ENCODE measurements at regions not wholly inside any gene's neighbourhood (a gene's known extent, or its start where the extent isn't known, plus 50 kb on each side); places are given as distances from the start of the nearest gene placed in this dataset.

DNA sequence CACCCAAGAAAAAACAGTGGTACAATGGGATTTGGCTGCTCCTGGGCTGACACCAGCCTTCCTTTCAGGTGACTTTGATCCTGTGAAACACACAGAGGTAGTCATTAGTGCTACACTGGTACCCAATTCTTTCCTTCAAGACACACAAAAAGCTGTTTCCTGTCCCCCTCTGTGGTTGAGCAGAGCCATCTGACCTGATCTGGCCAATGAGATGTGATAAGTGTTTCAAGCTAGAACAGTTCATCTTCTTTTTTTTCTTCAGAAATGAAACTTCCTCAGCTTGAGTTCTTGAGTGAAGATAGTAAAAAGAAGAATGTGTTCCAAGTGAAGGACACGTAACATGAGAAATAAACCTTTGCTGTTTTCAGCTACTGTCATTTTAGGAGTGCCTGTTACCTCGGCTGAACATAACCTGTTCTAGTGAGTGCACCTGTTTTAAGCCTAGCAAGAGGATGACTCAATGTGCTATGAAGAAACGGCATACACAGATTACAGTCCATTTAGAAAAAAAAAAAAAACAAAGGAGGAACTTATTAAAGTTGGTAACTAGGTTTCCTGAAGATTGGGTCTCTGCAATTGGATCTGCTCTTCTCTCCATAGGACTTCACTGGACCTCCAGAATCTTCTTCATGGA is 287.8 kb downstream of the GAS1 start:
- Histone ChIP-seq H3K4me3 (ENCODE audit: low read length) (no peak overlapping the region), H3K27me3 (ENCODE audit: insufficient read depth, low read length) (no peaks in the 10 kb centered on the region), H2AFZ (ENCODE audit: low read depth, low read length) (no peak overlapping the region), H3K9me3 (ENCODE audit: low read length) (no peaks in the 10 kb centered on the region), H3K4me1 (ENCODE audit: insufficient read depth, low read length) (no peaks in the 10 kb centered on the region), H3K36me3 (ENCODE audit: insufficient read depth, low read length) (no peaks in the 10 kb centered on the region)

DNA sequence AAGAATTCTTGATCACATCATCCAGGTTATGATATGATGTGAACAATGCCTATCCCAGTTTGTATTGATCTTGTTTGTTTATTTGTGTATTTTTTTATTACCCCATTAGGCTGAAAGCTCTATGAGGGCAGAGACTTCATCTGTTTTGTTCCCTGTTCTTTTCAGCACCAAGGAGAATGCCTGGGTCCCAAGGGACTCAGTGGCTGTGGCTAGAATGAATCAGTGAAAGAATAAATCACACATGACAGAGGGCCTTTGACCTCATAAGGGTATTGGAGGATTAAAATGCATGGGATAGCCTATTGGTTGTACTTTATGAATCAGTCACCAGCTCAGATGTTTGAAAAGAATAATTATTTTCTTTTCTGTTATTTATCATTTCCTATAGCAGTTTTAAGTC is 292.2 kb downstream of the GAS1 start:
- no peak overlapping the region for H2AFZ ChIP-seq (ENCODE audit: low read depth, low read length)
- no peaks in the 10 kb centered on the region for H3K36me3 ChIP-seq (ENCODE audit: insufficient read depth, low read length)
- no peaks in the 10 kb centered on the region for H3K4me1 ChIP-seq (ENCODE audit: insufficient read depth, low read length)
- H3K27me3 ChIP-seq (ENCODE audit: insufficient read depth, low read length): no peaks in the 10 kb centered on the region
- no peaks in the 10 kb centered on the region for H3K9me3 ChIP-seq (ENCODE audit: low read length)
- no peak overlapping the region for H3K4me3 ChIP-seq (ENCODE audit: low read length)

DNA sequence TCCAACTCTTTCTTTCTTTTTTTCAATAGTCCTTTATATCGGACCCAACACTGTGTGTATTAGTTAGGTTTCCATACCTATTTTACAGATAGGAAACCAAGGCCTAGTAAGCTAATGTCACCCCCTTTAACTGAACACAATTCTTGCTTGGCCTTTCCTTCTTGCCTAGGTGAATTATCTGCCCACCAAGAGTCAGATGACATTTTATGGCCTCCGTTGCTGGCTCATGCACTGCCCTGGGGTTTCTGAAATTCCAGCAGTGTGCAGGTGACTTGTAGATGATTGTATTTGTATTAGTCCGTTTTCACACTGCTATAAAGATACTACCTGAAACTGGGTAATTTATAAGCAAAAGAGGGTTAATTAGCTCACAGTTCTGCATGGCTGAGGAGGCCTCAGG is 293.8 kb downstream of the GAS1 start:
- Histone ChIP-seq H3K9me3 (ENCODE audit: low read length) (no peaks in the 10 kb centered on the region), H3K36me3 (ENCODE audit: insufficient read depth, low read length) (no peaks in the 10 kb centered on the region), H3K4me1 (ENCODE audit: insufficient read depth, low read length) (no peaks in the 10 kb centered on the region), H2AFZ (ENCODE audit: low read depth, low read length) (no peak overlapping the region), H3K4me3 (ENCODE audit: low read length) (no peak overlapping the region), H3K27me3 (ENCODE audit: insufficient read depth, low read length) (no peaks in the 10 kb centered on the region)

DNA sequence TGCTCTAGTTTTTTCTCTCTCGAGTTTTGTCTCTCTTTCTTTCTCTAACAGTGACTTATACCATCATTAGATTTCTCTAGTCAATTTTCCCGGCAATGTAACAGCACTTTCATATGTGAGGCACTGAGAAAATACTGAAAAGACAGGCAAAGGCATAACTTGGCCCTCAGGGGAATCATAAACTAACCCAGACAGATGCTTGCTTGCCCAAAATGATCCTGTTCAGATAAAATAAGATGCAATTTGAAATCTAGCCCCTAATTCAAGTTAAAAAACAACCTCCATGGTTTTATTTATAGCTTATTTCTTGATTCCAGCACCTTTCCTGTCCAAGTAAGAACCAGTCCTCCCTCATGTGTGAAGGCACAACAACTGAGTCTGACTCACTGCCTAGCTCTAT is 294.6 kb downstream of the GAS1 start:
- Histone ChIP-seq H2AFZ (ENCODE audit: low read depth, low read length) (no peak overlapping the region), H3K36me3 (ENCODE audit: insufficient read depth, low read length) (no peaks in the 10 kb centered on the region), H3K9me3 (ENCODE audit: low read length) (no peaks in the 10 kb centered on the region), H3K4me1 (ENCODE audit: insufficient read depth, low read length) (no peaks in the 10 kb centered on the region), H3K27me3 (ENCODE audit: insufficient read depth, low read length) (no peaks in the 10 kb centered on the region), H3K4me3 (ENCODE audit: low read length) (no peak overlapping the region)

DNA sequence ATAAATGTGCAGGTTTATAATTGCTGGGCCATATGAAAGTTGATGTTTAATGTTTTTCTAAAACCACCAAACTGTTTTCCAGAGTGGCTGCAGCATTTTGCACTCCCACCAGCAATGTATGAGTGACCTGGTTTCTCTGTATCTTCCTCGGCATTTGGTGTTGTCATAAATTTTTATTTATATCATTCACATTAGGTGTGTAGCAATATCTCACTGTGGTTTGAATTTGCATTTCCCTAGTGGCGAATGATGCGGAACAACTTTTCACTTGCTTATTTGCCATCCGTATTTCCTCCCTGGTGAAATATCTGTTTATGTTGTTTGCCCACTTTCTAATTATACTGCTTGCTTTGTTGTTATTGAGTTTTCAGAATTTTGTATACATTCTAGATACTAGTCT is 295.7 kb upstream of the TUT7 start:
- H3K9me3 ChIP-seq (ENCODE audit: low read length): no peaks in the 10 kb centered on the region
- H3K4me1 ChIP-seq (ENCODE audit: insufficient read depth, low read length): no peaks in the 10 kb centered on the region
- no peaks in the 10 kb centered on the region for H3K36me3 ChIP-seq (ENCODE audit: insufficient read depth, low read length)
- H3K4me3 ChIP-seq (ENCODE audit: low read length): no peak overlapping the region
- no peaks in the 10 kb centered on the region for H3K27me3 ChIP-seq (ENCODE audit: insufficient read depth, low read length)
- H2AFZ ChIP-seq (ENCODE audit: low read depth, low read length): no peak overlapping the region

DNA sequence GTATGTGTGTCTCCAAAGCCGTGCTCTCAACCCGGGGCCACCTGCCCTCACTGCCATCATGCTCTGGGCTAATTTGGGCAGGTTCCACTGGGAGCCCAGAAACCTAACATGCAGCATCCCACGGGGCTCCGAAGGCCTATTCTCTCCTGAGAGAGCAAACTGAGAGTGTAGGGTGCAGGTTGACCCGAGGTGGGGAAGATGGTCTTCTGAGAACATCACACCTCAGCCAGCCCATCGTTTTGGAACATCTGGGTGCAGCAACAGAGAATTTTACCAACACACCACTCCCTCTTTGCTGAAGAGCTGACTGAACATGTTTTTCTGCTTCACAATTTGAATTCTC is 294.6 kb upstream of the TUT7 start:
- no peak overlapping the region for H3K4me3 ChIP-seq (ENCODE audit: low read length)
- no peaks in the 10 kb centered on the region for H3K27me3 ChIP-seq (ENCODE audit: insufficient read depth, low read length)
- no peak overlapping the region for H2AFZ ChIP-seq (ENCODE audit: low read depth, low read length)
- H3K9me3 ChIP-seq (ENCODE audit: low read length): no peaks in the 10 kb centered on the region
- H3K36me3 ChIP-seq (ENCODE audit: insufficient read depth, low read length): no peaks in the 10 kb centered on the region
- H3K4me1 ChIP-seq (ENCODE audit: insufficient read depth, low read length): no peaks in the 10 kb centered on the region

DNA sequence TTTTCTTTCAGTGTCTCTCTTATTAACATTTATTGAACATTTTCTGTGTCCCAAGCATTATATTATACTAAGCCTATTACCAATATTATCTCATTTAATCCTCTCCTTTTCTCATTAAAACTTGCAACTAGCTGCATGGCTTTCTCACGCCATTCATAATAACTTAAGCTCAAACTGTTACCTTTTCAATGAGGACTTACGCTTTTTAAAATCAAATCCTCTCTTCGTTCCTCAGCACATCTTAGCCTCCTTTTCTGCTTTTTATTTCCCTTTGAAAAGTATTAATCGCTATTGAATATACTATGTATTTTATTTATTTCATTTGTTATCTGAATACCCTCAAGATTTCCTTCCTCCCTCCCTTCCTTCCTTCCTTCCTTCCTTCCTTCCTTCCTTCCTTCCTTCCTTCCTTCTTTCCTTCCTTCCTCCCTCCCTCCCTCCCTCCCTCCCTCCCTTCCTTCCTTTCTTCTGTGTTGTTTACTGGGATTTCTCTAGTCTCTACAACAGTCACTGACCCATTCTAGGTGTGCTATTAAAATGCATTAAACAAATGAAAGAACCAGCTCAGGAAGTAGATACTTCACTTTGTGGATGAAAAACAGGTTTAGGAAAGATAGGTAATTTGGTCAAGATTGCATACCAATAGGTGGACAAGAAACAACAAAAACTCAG is 294.1 kb upstream of the TUT7 start:
- H2AFZ ChIP-seq (ENCODE audit: low read depth, low read length): no peak overlapping the region
- no peaks in the 10 kb centered on the region for H3K4me1 ChIP-seq (ENCODE audit: insufficient read depth, low read length)
- no peaks in the 10 kb centered on the region for H3K9me3 ChIP-seq (ENCODE audit: low read length)
- no peaks in the 10 kb centered on the region for H3K36me3 ChIP-seq (ENCODE audit: insufficient read depth, low read length)
- no peak overlapping the region for H3K4me3 ChIP-seq (ENCODE audit: low read length)
- H3K27me3 ChIP-seq (ENCODE audit: insufficient read depth, low read length): no peaks in the 10 kb centered on the region

DNA sequence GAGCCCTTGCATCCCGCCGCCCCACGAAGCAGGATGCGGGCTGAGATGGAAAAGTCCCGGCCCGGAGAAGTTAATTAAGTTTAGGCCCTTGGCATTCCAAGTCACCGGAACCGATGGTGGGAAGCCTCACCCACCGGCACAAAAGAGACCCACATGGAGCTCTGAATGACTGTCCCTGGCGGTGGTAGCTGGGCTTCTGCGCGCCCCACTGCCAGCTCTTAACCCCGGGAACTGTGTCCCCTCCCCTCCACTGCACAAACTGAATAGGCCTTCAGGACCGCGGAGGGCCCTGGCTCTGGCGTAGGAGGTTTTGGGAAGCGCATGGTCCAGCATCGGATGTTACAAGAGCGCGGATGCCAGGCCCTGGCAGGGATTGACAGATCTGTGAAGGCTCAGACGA is 291.1 kb upstream of the TUT7 start:
- no peaks in the 10 kb centered on the region for H3K36me3 ChIP-seq (ENCODE audit: insufficient read depth, low read length)
- H3K9me3 ChIP-seq (ENCODE audit: low read length): no peaks in the 10 kb centered on the region
- no peak overlapping the region for H3K4me3 ChIP-seq (ENCODE audit: low read length)
- H3K27me3 ChIP-seq (ENCODE audit: insufficient read depth, low read length): no peaks in the 10 kb centered on the region
- H2AFZ ChIP-seq (ENCODE audit: low read depth, low read length): no peak overlapping the region
- no peaks in the 10 kb centered on the region for H3K4me1 ChIP-seq (ENCODE audit: insufficient read depth, low read length)

DNA sequence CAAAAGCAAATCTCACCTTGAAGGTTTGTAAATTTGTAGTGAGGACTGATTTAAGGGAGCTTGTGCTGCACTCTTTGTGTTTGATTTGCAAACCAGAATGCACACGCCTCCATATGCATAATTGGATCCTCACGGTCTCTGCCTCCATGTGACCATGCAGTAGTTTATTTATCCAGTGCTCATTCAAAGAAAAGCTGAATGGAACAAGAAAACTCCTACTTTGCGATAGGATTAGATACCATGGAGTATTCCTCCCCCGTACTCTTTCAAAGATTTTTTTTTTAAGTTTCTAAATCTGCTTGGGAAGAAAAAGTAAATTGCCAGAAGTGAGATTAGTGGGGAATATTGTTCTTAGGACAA is 290.4 kb upstream of the TUT7 start:
- H3K4me3 ChIP-seq (ENCODE audit: low read length): no peak overlapping the region
- H3K27me3 ChIP-seq (ENCODE audit: insufficient read depth, low read length): no peaks in the 10 kb centered on the region
- H2AFZ ChIP-seq (ENCODE audit: low read depth, low read length): no peak overlapping the region
- H3K36me3 ChIP-seq (ENCODE audit: insufficient read depth, low read length): no peaks in the 10 kb centered on the region
- no peaks in the 10 kb centered on the region for H3K9me3 ChIP-seq (ENCODE audit: low read length)
- no peaks in the 10 kb centered on the region for H3K4me1 ChIP-seq (ENCODE audit: insufficient read depth, low read length)

DNA sequence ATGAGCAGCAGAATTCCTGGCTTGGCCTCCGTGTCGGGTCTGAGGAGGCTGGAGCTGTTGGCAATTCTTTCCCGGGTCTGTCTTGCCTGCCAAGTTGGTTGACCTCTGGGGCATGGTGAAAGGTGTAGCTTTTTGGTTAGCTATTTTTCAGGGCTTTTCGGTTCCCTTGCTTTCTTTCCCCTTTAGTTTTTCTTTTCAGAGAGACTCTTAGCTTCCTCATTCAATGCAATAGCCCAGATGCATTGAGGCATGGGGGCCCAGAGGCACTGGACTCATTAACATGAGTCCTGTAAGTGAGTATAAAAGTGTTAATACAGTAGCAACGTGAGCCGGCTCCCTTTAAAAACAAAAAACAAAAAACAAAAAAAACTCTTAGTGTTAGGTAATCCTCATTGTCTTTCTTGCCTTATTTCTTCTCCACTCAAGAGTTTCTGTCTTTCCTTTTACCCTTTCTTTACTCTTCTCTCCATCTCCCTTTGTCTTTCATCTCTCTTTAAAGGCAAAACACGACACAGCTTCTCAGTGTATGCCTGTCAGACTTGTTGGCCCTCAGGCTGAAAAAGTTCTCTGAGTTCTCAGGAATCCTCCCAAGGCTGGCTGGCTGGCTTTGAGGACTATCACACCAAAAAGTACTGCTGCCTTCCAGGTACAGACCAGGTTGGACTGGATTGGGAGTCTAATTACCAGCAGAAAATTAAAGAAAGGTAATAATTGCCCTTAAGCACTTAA is 289.9 kb upstream of the TUT7 start:
- H3K4me3 ChIP-seq (ENCODE audit: low read length): no peak overlapping the region
- no peaks in the 10 kb centered on the region for H3K27me3 ChIP-seq (ENCODE audit: insufficient read depth, low read length)
- H3K9me3 ChIP-seq (ENCODE audit: low read length): no peaks in the 10 kb centered on the region
- H2AFZ ChIP-seq (ENCODE audit: low read depth, low read length): no peak overlapping the region
- H3K4me1 ChIP-seq (ENCODE audit: insufficient read depth, low read length): no peaks in the 10 kb centered on the region
- no peaks in the 10 kb centered on the region for H3K36me3 ChIP-seq (ENCODE audit: insufficient read depth, low read length)

DNA sequence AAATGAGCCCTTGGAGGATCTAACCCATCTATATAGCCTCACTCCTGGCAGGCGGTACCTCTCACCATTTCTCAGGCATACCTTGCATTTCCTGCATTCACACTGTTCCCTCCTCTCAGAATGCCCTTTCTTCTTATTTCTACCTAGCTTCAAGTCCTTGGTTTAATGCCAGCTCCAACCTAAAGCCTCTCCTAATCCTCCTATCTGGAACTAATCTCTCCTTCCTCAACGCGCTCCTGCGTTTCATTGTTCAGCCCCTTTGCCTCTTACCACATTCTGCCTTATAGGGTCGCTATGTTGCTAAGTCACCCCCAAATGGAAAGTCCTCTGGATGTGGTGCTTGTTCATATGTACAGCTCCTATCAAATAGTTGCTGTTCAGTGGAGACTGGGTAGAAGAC is 288.5 kb upstream of the TUT7 start:
- Histone ChIP-seq H3K36me3 (ENCODE audit: insufficient read depth, low read length) (no peaks in the 10 kb centered on the region), H3K4me1 (ENCODE audit: insufficient read depth, low read length) (peaks cover 4% of the 10 kb centered on the region), H3K9me3 (ENCODE audit: low read length) (no peaks in the 10 kb centered on the region)

DNA sequence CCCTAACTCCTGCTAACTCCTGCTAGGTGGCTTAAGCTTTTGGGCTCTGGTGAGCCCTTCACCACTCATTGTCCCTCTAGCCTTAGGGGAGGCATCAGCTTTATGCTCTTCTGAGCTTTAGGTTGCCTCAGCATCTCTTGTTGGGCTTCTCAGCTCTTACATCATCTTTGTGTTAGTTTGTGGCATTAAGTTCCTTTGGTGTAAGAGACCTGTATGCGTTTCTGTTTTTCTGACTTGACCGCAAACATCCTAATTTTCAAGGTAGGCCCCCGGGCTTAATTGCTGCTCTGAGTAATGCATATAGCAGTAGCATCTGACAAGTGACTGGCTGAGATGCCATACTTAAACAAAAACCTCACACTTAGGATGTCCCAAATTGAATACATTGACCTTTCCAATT is 287.8 kb upstream of the TUT7 start:
- Histone ChIP-seq H3K36me3 (ENCODE audit: insufficient read depth, low read length) (no peaks in the 10 kb centered on the region), H3K9me3 (ENCODE audit: low read length) (no peaks in the 10 kb centered on the region), H3K4me3 (ENCODE audit: low read length) (no peak overlapping the region), H3K27me3 (ENCODE audit: insufficient read depth, low read length) (no peaks in the 10 kb centered on the region), H3K4me1 (ENCODE audit: insufficient read depth, low read length) (peaks cover 6% of the 10 kb centered on the region), H2AFZ (ENCODE audit: low read depth, low read length) (no peak overlapping the region)

More for the DNA sequence above, 288.5 kb upstream of the TUT7 start:
- Histone ChIP-seq H3K4me3 (ENCODE audit: low read length) (no peak overlapping the region), H2AFZ (ENCODE audit: low read depth, low read length) (no peak overlapping the region), H3K27me3 (ENCODE audit: insufficient read depth, low read length) (no peaks in the 10 kb centered on the region)

DNA sequence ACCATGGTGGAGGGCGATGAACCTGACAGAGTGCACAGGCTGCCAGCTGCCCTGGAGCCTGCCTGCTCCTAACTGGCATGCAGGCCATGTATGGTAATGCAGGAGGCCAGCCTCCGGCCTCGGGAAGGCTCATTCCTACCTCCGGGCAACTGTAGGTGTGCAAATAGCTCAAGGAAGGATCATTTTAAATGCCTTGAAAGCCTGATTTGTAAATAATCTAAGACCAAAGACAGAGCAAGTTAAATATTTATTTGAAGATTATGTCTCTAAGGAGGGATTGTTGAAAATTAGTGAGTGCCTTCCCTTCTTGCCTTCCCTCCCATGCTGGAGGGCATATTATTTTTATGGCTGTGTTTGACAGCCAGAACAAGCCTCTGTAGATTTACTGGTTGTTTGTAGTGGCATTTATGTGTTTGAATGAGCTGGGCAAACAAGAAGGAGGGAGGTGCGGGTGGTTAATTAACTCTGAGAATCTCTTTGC is 285.7 kb upstream of the TUT7 start:
- no peaks in the 10 kb centered on the region for H3K9me3 ChIP-seq (ENCODE audit: low read length)
- H3K4me1 ChIP-seq (ENCODE audit: insufficient read depth, low read length): peaks cover 6% of the 10 kb centered on the region
- no peak overlapping the region for H3K4me3 ChIP-seq (ENCODE audit: low read length)
- H2AFZ ChIP-seq (ENCODE audit: low read depth, low read length): no peak overlapping the region
- no peaks in the 10 kb centered on the region for H3K36me3 ChIP-seq (ENCODE audit: insufficient read depth, low read length)
- no peaks in the 10 kb centered on the region for H3K27me3 ChIP-seq (ENCODE audit: insufficient read depth, low read length)
